ENCODE measurements at regions not wholly inside any gene's neighbourhood (a gene's known extent, or its start where the extent isn't known, plus 50 kb on each side); places are given as distances from the start of the nearest gene placed in this dataset.

- no peak for TF ChIP-seq FOXJ3 (CRISPR knock-in tag; IDR thresholded peaks at IDR 0.05; ENCODE audit: borderline replicate concordance)
Observed at GRCh38 chr17:72535779-72536178, 415.0 kb downstream of the SOX9 start (continued).

GRCh38 chr17:72536788-72537187 is 416.0 kb downstream of the SOX9 start:
- DNase-seq (ENCODE audit: low spot score) (no peak), ATAC-seq (no peak)
- no peak overlapping the region for H3K27ac Mint-ChIP-seq
- peaks cover 18% of the 10 kb centered on the region for H3K9me3 Mint-ChIP-seq
- POLR2A ChIA-PET, result interaction anchor here (0.7 kb wide), 1 partner anchor 888 kb away, joined by 4 read pairs; no protein-coding TSS in a partner anchor
- CTCF ChIA-PET, result interaction anchor here (0.7 to 1.4 kb wide), 2 partner anchors 105 to 1493 kb away, joined by 3 read pairs; no protein-coding TSS in a partner anchor
- H3K4me1 Mint-ChIP-seq, result peaks cover 19% of the 10 kb centered on the region
- H3K4me3 Mint-ChIP-seq, result no peak overlapping the region
- no peaks in the 10 kb centered on the region; the same call in 1 of the 2 replicates for H3K27me3 Mint-ChIP-seq (ENCODE audit: low read depth)
- H3K36me3 Mint-ChIP-seq, result peaks cover 4% of the 10 kb centered on the region
- TF ChIP-seq EMX1 (CRISPR knock-in tag; IDR thresholded peaks at IDR 0.05) (no peak), MAX (CRISPR knock-in tag; IDR thresholded peaks at IDR 0.05) (no peak), NFYB (CRISPR knock-in tag; conservative IDR thresholded peaks at IDR 0.05; ENCODE audit: low read depth) (no peak), SMAD4 (CRISPR knock-in tag; IDR thresholded peaks at IDR 0.05) (no peak), PREB (CRISPR knock-in tag; IDR thresholded peaks at IDR 0.05; ENCODE audit: borderline replicate concordance) (no peak), E2F5 (CRISPR knock-in tag; IDR thresholded peaks at IDR 0.05) (no peak), JAZF1 (CRISPR knock-in tag; IDR thresholded peaks at IDR 0.05) (no peak), HMGXB4 (CRISPR knock-in tag; IDR thresholded peaks at IDR 0.05) (no peak), SOX15 (CRISPR knock-in tag; IDR thresholded peaks at IDR 0.05) (no peak), IRF1 (CRISPR knock-in tag; IDR thresholded peaks at IDR 0.05) (no peak), SMAD3 (CRISPR knock-in tag; IDR thresholded peaks at IDR 0.05; ENCODE audit: borderline replicate concordance) (no peak), OVOL2 (CRISPR knock-in tag; IDR thresholded peaks at IDR 0.05; ENCODE audit: borderline replicate concordance) (no peak), ARID4B (CRISPR knock-in tag; IDR thresholded peaks at IDR 0.05; ENCODE audit: borderline replicate concordance) (no peak), ZNF512 (CRISPR knock-in tag; IDR thresholded peaks at IDR 0.05; ENCODE audit: borderline replicate concordance) (no peak), CTCF (IDR thresholded peaks at IDR 0.05) (no peak), MXD4 (CRISPR knock-in tag; IDR thresholded peaks at IDR 0.05; ENCODE audit: borderline replicate concordance) (no peak), USF2 (CRISPR knock-in tag; IDR thresholded peaks at IDR 0.05) (no peak), FOXK1 (CRISPR knock-in tag; IDR thresholded peaks at IDR 0.05) (no peak)

All from WTC11 (cell line).